OCI-LY1 (cell line): ENCODE measurements at regions not wholly inside any gene's neighbourhood (a gene's known extent, or its start where the extent isn't known, plus 50 kb on each side); places are given as distances from the start of the nearest gene placed in this dataset.

Experiments used
- CTCF ChIP-seq: fragments of 200-600 bp; sonication (generic), shearing (Covaris generic); IDR thresholded peaks from 2 replicates; pipeline ENCODE4 v1.5.1; 2017; ENCODE audit warnings: mild to moderate bottlenecking, antibody characterized with exemption, low read length, moderate library complexity, mixed read lengths
- EZH2 ChIP-seq: fragments of 200-600 bp; sonication (generic), shearing (Covaris generic); IDR thresholded peaks from 2 replicates; pipeline ENCODE4 v1.8.0; 2017; ENCODE audit warnings: borderline replicate concordance, mixed run types, mild to moderate bottlenecking, antibody characterized with exemption, low read length, moderate library complexity, mixed read lengths

- TF ChIP-seq CTCF = no peak
- TF ChIP-seq EZH2 = no peak
Measured at GRCh38 chr6:14659841-14660240, 542.3 kb downstream of the CD83 start.
